ENCODE measurements at regions not wholly inside any gene's neighbourhood (a gene's known extent, or its start where the extent isn't known, plus 50 kb on each side); places are given as distances from the start of the nearest gene placed in this dataset.
"Not testable (repeated sequence)": the region's sequence is repeated elsewhere in the genome, so short reads cannot be mapped to it uniquely, and the experiment has no call there.

DNA sequence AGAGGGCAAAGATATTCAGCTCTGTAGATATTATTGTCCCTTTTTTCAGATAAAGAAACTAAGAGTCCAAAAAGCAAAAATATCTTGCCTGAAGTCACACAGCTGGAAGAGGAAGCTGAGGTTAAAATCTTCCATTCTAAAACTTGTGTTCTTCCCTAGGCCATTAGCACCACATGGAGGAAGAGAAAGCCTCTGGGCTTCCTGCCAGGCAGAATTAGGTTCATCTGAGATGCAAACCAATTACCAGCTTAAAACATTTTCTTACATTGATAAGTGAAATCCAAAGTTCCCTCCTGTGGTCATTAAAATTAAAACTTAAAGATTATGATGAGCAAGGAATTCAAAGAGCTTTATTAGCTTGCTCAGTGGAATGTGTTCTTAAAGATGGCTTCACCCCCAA is 235.3 kb upstream of the SETMAR start:
- TF ChIP-seq EZH2 (IDR thresholded peaks at IDR 0.05; ENCODE audit: insufficient read depth, low read length) = no peak
- TF ChIP-seq, protein P1, sequence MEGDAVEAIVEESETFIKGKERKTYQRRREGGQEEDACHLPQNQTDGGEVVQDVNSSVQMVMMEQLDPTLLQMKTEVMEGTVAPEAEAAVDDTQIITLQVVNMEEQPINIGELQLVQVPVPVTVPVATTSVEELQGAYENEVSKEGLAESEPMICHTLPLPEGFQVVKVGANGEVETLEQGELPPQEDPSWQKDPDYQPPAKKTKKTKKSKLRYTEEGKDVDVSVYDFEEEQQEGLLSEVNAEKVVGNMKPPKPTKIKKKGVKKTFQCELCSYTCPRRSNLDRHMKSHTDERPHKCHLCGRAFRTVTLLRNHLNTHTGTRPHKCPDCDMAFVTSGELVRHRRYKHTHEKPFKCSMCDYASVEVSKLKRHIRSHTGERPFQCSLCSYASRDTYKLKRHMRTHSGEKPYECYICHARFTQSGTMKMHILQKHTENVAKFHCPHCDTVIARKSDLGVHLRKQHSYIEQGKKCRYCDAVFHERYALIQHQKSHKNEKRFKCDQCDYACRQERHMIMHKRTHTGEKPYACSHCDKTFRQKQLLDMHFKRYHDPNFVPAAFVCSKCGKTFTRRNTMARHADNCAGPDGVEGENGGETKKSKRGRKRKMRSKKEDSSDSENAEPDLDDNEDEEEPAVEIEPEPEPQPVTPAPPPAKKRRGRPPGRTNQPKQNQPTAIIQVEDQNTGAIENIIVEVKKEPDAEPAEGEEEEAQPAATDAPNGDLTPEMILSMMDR (IDR thresholded peaks at IDR 0.05; ENCODE audit: insufficient read depth, low read depth, low read length) = no peak
- no peak for DNase-seq (ENCODE audit: low read depth)
- Mint-ChIP-seq H3K4me3 (ENCODE audit: unreplicated experiment) (no peak overlapping the region), H3K9me3 (ENCODE audit: unreplicated experiment) (peaks cover 2% of the 10 kb centered on the region), H3K4me1 (ENCODE audit: low read depth, unreplicated experiment) (no peaks in the 10 kb centered on the region), H3K36me3 (ENCODE audit: low read depth, unreplicated experiment) (no peaks in the 10 kb centered on the region), H3K27me3 (ENCODE audit: low read depth, unreplicated experiment) (no peaks in the 10 kb centered on the region), H3K27ac (ENCODE audit: unreplicated experiment) (no peak overlapping the region)
- FAIRE-seq = no peak
- Histone ChIP-seq H3K27ac (ENCODE audit: low read depth, low read length) (no peak overlapping the region), H3K4me1 (ENCODE audit: insufficient read depth, low read length) (no peaks in the 10 kb centered on the region), H3K4me2 (ENCODE audit: low read length) (no peak overlapping the region), H3K9ac (ENCODE audit: low read length) (no peak overlapping the region), H2AFZ (ENCODE audit: low read depth, low read length) (no peak overlapping the region), H3K79me2 (ENCODE audit: insufficient read depth, low read length) (no peaks in the 10 kb centered on the region), H3K36me3 (ENCODE audit: insufficient read depth, low read length) (no peaks in the 10 kb centered on the region), H3K4me3 (ENCODE audit: insufficient read depth, low read depth, low read length) (no peak overlapping the region), H3K9me3 (ENCODE audit: insufficient read depth, low read depth, low read length) (no peaks in the 10 kb centered on the region), H4K20me1 (ENCODE audit: insufficient read depth, low read length) (no peaks in the 10 kb centered on the region), H3K27me3 (ENCODE audit: insufficient read depth, low read length) (no peaks in the 10 kb centered on the region)

GRCh38 chr3:4069796-4070195 is 233.4 kb upstream of the SETMAR start:
- no peaks in the 10 kb centered on the region for H3K4me1 ChIP-seq (ENCODE audit: insufficient read depth, low read length)
- no peaks in the 10 kb centered on the region for H3K79me2 ChIP-seq (ENCODE audit: insufficient read depth, low read length)
- no peak overlapping the region for H3K9ac ChIP-seq (ENCODE audit: low read length)
- FAIRE-seq = no peak
- H3K27me3 ChIP-seq (ENCODE audit: insufficient read depth, low read length) = no peaks in the 10 kb centered on the region
- H3K9me3 ChIP-seq (ENCODE audit: insufficient read depth, low read depth, low read length) = no peaks in the 10 kb centered on the region
- no peak for DNase-seq (ENCODE audit: low read depth)
- H3K36me3 ChIP-seq (ENCODE audit: insufficient read depth, low read length) = no peaks in the 10 kb centered on the region
- H3K36me3 Mint-ChIP-seq (ENCODE audit: low read depth, unreplicated experiment) = no peaks in the 10 kb centered on the region
- no peak for TF ChIP-seq EZH2 (IDR thresholded peaks at IDR 0.05; ENCODE audit: insufficient read depth, low read length)
- TF ChIP-seq, protein P1 (IDR thresholded peaks at IDR 0.05; ENCODE audit: insufficient read depth, low read depth, low read length) = no peak
- no peak overlapping the region for H3K27ac ChIP-seq (ENCODE audit: low read depth, low read length)
- H3K4me1 Mint-ChIP-seq (ENCODE audit: low read depth, unreplicated experiment) = no peaks in the 10 kb centered on the region
- H3K27ac Mint-ChIP-seq (ENCODE audit: unreplicated experiment) = no peak overlapping the region
- no peak overlapping the region for H3K4me3 Mint-ChIP-seq (ENCODE audit: unreplicated experiment)
- no peak overlapping the region for H3K4me3 ChIP-seq (ENCODE audit: insufficient read depth, low read depth, low read length)
- H2AFZ ChIP-seq (ENCODE audit: low read depth, low read length) = no peak overlapping the region
- H3K27me3 Mint-ChIP-seq (ENCODE audit: low read depth, unreplicated experiment) = no peaks in the 10 kb centered on the region
- H4K20me1 ChIP-seq (ENCODE audit: insufficient read depth, low read length) = no peaks in the 10 kb centered on the region
- no peak overlapping the region for H3K4me2 ChIP-seq (ENCODE audit: low read length)
- peaks cover 3% of the 10 kb centered on the region for H3K9me3 Mint-ChIP-seq (ENCODE audit: unreplicated experiment)

- H3K27me3 ChIP-seq (ENCODE audit: insufficient read depth, low read length) = no peaks in the 10 kb centered on the region
- FAIRE-seq (no peak), DNase-seq (ENCODE audit: low read depth) (no peak)
- H3K27ac ChIP-seq (ENCODE audit: low read depth, low read length) = no peak overlapping the region
- H4K20me1 ChIP-seq (ENCODE audit: insufficient read depth, low read length) = no peaks in the 10 kb centered on the region
- no peak overlapping the region for H3K4me3 ChIP-seq (ENCODE audit: insufficient read depth, low read depth, low read length)
- no peak overlapping the region for H3K27ac Mint-ChIP-seq (ENCODE audit: unreplicated experiment)
- H3K4me3 Mint-ChIP-seq (ENCODE audit: unreplicated experiment) = no peak overlapping the region
- no peaks in the 10 kb centered on the region for H3K4me1 Mint-ChIP-seq (ENCODE audit: low read depth, unreplicated experiment)
- no peaks in the 10 kb centered on the region for H3K79me2 ChIP-seq (ENCODE audit: insufficient read depth, low read length)
- no peaks in the 10 kb centered on the region for H3K36me3 Mint-ChIP-seq (ENCODE audit: low read depth, unreplicated experiment)
- H3K9me3 ChIP-seq (ENCODE audit: insufficient read depth, low read depth, low read length) = no peaks in the 10 kb centered on the region
- H3K9ac ChIP-seq (ENCODE audit: low read length) = no peak overlapping the region
- peaks cover 12% of the 10 kb centered on the region for H3K9me3 Mint-ChIP-seq (ENCODE audit: unreplicated experiment)
- no peaks in the 10 kb centered on the region for H3K4me1 ChIP-seq (ENCODE audit: insufficient read depth, low read length)
- H3K27me3 Mint-ChIP-seq (ENCODE audit: low read depth, unreplicated experiment) = no peaks in the 10 kb centered on the region
- no peak for TF ChIP-seq EZH2 (IDR thresholded peaks at IDR 0.05; ENCODE audit: insufficient read depth, low read length)
- TF ChIP-seq, protein P1 (IDR thresholded peaks at IDR 0.05; ENCODE audit: insufficient read depth, low read depth, low read length) = no peak
- no peaks in the 10 kb centered on the region for H3K36me3 ChIP-seq (ENCODE audit: insufficient read depth, low read length)
- H3K4me2 ChIP-seq (ENCODE audit: low read length) = no peak overlapping the region
- H2AFZ ChIP-seq (ENCODE audit: low read depth, low read length) = no peak overlapping the region
These were observed 231.5 kb upstream of the SETMAR start for GRCh38 chr3:4071481-4072184.

GRCh38 chr3:4077278-4077677 is 225.9 kb upstream of the SETMAR start:
- H3K27me3 Mint-ChIP-seq (ENCODE audit: low read depth, unreplicated experiment); H2AFZ ChIP-seq (ENCODE audit: low read depth, low read length); H3K36me3 Mint-ChIP-seq (ENCODE audit: low read depth, unreplicated experiment); H3K27ac ChIP-seq (ENCODE audit: low read depth, low read length); H3K4me3 ChIP-seq (ENCODE audit: insufficient read depth, low read depth, low read length); DNase-seq (ENCODE audit: low read depth); H3K27ac Mint-ChIP-seq (ENCODE audit: unreplicated experiment); H3K4me1 Mint-ChIP-seq (ENCODE audit: low read depth, unreplicated experiment); H3K79me2 ChIP-seq (ENCODE audit: insufficient read depth, low read length); H3K4me1 ChIP-seq (ENCODE audit: insufficient read depth, low read length); H3K36me3 ChIP-seq (ENCODE audit: insufficient read depth, low read length); H4K20me1 ChIP-seq (ENCODE audit: insufficient read depth, low read length); H3K4me2 ChIP-seq (ENCODE audit: low read length); FAIRE-seq; H3K9ac ChIP-seq (ENCODE audit: low read length); H3K9me3 ChIP-seq (ENCODE audit: insufficient read depth, low read depth, low read length); H3K4me3 Mint-ChIP-seq (ENCODE audit: unreplicated experiment); H3K27me3 ChIP-seq (ENCODE audit: insufficient read depth, low read length): not testable (repeated sequence)
- peaks cover 12% of the 10 kb centered on the region for H3K9me3 Mint-ChIP-seq (ENCODE audit: unreplicated experiment)

Measured in astrocyte (in vitro differentiated cells and primary cell).